Panc1 (cell line): ENCODE measurements at regions not wholly inside any gene's neighbourhood (a gene's known extent, or its start where the extent isn't known, plus 50 kb on each side); places are given as distances from the start of the nearest gene placed in this dataset.

Experiments used
- ATAC-seq: fragments of 200-7000 bp; cut with Tn5 transposase; 2 replicates; pipeline ENCODE4 v1.9.1; 2020; ENCODE audit warnings: mild to moderate bottlenecking, moderate library complexity
- BruUV-seq: library from RNA; stranded (reverse); fragments of 400-500 nt; replicated peaks from 2 replicates; lab custom pipeline; 2021; lab: Mats Ljungman, UMichigan
- CTCF ChIA-PET: fragments of 300-600 bp; sonication (Branson Sonifier 250); formaldehyde crosslinking; loops from one replicate; lab custom pipeline; 2022; ENCODE audit warnings: antibody characterized with exemption; lab: Charles Lee
- POLR2A ChIA-PET: fragments of 300-600 bp; sonication (Branson Sonifier 250); formaldehyde crosslinking; loops from one replicate; lab custom pipeline; 2022; ENCODE audit warnings: antibody characterized with exemption; lab: Charles Lee
- DNase-seq: peaks from one replicate; pipeline ENCODE4 v3.0.0-alpha.2; 2010; ENCODE audit warnings: low read depth, low spot score
- H3K27ac ChIP-seq: 2 replicates; pipeline ENCODE4 v1.5.1; 2011; ENCODE audit warnings: mild to moderate bottlenecking, low read length, inconsistent platforms
- H3K27me3 ChIP-seq: fragments of 200-500 bp; sonication (Bioruptor generic); 2 replicates; pipeline ENCODE4 v1.6.0; 2014; ENCODE audit warnings: low read length, inconsistent platforms; ENCODE audit not compliant: control insufficient read depth, insufficient read depth
- H3K36me3 ChIP-seq: fragments of 200-500 bp; sonication (Bioruptor generic); 2 replicates; pipeline ENCODE4 v1.5.1; 2014; ENCODE audit warnings: inconsistent platforms, mild to moderate bottlenecking, low read length, moderate library complexity; ENCODE audit not compliant: control insufficient read depth, insufficient read depth
- H3K4me1 ChIP-seq: 2 replicates; pipeline ENCODE4 v1.5.1; 2011; ENCODE audit warnings: inconsistent platforms, mild to moderate bottlenecking, low read length, moderate library complexity; ENCODE audit not compliant: control insufficient read depth, insufficient read depth
- H3K4me3 ChIP-seq, 2 experiments: 2 replicates each; pipeline ENCODE4 v1.5.1; 2011 to 2012; ENCODE audit warnings: low read depth in 2 of 2, low read length in 2 of 2, mild to moderate bottlenecking in 2 of 2, inconsistent platforms in 1 of 2, moderate library complexity in 1 of 2
- H3K9me3 ChIP-seq: fragments of 200-500 bp; sonication (Bioruptor generic); 2 replicates; pipeline ENCODE4 v1.5.1; 2014; ENCODE audit warnings: low read depth, mild to moderate bottlenecking, inconsistent platforms, low read length, moderate library complexity; ENCODE audit not compliant: control insufficient read depth, insufficient read depth
- POLR2AphosphoS5 ChIP-seq: IDR thresholded peaks from 2 replicates; pipeline ENCODE4 v1.6.1; 2012; ENCODE audit warnings: mild to moderate bottlenecking, low read depth, low read length, moderate library complexity
- SIN3A ChIP-seq: IDR thresholded peaks from 2 replicates; pipeline ENCODE4 v1.6.1; 2012; ENCODE audit warnings: low read depth, mild to moderate bottlenecking, low read length, moderate library complexity, borderline replicate concordance; ENCODE audit not compliant: insufficient read depth
- TCF7L2 ChIP-seq: IDR thresholded peaks from 2 replicates; pipeline ENCODE4 v1.6.1; 2011; ENCODE audit warnings: mild to moderate bottlenecking, low read depth, low read length, inconsistent platforms
- in situ Hi-C: cut with HindIII; loops from 2 replicates; pipeline ENCODE4 v1.10.0; 2016; ENCODE audit warnings: low sequenced_read_pairs, low pct_unique_long_range_greater_than_20kb
- intact Hi-C: fragments of 100-400 bp; cut with micrococcal nuclease; formaldehyde crosslinking; loops from one replicate; pipeline ENCODE4 v1.10.0; 2022; ENCODE audit not compliant: unreplicated experiment
- TF ChIP-seq, protein P1 (sequence below), 2 experiments: IDR thresholded peaks; 2 replicates each; pipeline ENCODE4 v1.6.1; 2011 to 2012; ENCODE audit warnings: low read depth in 2 of 2, control low read depth in 1 of 2, low read length in 1 of 2, mild to moderate bottlenecking in 1 of 2, moderate library complexity in 1 of 2; ENCODE audit not compliant: insufficient read depth in 1 of 2
- TF ChIP-seq, protein P2 (sequence below): fragments of 450-650 bp; IDR thresholded peaks from 2 replicates; pipeline ENCODE4 v1.5.1; 2017; ENCODE audit warnings: mild to moderate bottlenecking

DNA sequence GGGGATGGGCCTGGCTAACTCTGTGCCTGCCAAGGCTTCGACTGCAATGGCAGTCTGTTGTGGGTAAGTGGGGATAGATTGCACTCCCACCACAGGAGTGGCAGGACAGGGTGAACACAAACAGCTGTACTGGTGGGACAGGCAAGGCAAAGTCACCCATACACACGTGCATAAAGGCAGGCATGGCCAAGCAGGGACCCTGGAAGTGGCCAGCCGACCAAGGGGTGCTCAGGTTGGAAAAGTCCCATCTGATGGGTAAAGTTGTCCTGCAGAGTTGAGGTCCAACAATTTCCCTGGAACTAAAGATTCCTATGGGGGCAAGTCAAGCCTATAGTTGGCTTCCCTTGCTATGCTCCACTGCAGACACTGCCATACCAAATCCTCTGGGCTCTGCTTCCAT is 1961.9 kb upstream of the ADGRL3 start:
- in situ Hi-C loops (no loop called here), intact Hi-C loops (no loop called here)
- Histone ChIP-seq H3K4me1 (no peaks in the 10 kb centered on the region), H3K9me3 (no peaks in the 10 kb centered on the region), H3K27ac (no peak overlapping the region), H3K36me3 (no peaks in the 10 kb centered on the region), H3K4me3 (no peak overlapping the region), H3K27me3 (no peaks in the 10 kb centered on the region)
- ATAC-seq (no peak), DNase-seq (no peak)
- ChIA-PET POLR2A (no interaction called here), CTCF (no interaction called here)
- BruUV-seq: no TSS peak
- TF ChIP-seq TCF7L2 (no peak), POLR2AphosphoS5 (no peak)
- TF ChIP-seq, protein P1, sequence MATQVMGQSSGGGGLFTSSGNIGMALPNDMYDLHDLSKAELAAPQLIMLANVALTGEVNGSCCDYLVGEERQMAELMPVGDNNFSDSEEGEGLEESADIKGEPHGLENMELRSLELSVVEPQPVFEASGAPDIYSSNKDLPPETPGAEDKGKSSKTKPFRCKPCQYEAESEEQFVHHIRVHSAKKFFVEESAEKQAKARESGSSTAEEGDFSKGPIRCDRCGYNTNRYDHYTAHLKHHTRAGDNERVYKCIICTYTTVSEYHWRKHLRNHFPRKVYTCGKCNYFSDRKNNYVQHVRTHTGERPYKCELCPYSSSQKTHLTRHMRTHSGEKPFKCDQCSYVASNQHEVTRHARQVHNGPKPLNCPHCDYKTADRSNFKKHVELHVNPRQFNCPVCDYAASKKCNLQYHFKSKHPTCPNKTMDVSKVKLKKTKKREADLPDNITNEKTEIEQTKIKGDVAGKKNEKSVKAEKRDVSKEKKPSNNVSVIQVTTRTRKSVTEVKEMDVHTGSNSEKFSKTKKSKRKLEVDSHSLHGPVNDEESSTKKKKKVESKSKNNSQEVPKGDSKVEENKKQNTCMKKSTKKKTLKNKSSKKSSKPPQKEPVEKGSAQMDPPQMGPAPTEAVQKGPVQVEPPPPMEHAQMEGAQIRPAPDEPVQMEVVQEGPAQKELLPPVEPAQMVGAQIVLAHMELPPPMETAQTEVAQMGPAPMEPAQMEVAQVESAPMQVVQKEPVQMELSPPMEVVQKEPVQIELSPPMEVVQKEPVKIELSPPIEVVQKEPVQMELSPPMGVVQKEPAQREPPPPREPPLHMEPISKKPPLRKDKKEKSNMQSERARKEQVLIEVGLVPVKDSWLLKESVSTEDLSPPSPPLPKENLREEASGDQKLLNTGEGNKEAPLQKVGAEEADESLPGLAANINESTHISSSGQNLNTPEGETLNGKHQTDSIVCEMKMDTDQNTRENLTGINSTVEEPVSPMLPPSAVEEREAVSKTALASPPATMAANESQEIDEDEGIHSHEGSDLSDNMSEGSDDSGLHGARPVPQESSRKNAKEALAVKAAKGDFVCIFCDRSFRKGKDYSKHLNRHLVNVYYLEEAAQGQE (IDR thresholded peaks at IDR 0.05; ENCODE audit: insufficient read depth in 1 of 2, low read depth in 2 of 2, low read length in 1 of 2): no peak
- TF ChIP-seq, protein P2, sequence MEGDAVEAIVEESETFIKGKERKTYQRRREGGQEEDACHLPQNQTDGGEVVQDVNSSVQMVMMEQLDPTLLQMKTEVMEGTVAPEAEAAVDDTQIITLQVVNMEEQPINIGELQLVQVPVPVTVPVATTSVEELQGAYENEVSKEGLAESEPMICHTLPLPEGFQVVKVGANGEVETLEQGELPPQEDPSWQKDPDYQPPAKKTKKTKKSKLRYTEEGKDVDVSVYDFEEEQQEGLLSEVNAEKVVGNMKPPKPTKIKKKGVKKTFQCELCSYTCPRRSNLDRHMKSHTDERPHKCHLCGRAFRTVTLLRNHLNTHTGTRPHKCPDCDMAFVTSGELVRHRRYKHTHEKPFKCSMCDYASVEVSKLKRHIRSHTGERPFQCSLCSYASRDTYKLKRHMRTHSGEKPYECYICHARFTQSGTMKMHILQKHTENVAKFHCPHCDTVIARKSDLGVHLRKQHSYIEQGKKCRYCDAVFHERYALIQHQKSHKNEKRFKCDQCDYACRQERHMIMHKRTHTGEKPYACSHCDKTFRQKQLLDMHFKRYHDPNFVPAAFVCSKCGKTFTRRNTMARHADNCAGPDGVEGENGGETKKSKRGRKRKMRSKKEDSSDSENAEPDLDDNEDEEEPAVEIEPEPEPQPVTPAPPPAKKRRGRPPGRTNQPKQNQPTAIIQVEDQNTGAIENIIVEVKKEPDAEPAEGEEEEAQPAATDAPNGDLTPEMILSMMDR: no peak

DNA sequence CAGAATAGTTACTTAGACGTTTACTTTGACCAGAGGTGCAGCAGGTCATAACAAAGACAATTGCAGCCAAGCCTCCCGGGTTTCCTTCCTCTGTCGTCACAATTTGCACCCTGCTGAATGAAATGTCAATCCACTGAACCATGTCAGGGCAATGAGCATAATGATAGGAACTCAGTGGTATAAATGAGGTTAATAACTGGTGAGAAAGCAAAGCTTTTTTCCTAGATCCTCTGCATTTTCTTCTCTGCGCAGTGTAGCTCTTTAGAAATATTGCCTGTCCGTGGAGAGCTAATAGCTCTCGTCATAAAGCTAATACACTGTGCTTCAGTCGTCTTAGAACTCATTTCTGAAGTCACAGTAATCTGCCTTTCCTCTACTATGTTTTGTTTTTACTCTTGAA is 1960.1 kb upstream of the ADGRL3 start:
- TF ChIP-seq POLR2AphosphoS5 (no peak), SIN3A (no peak), TCF7L2 (no peak)
- TF ChIP-seq, protein P2: no peak
- TF ChIP-seq, protein P1 (IDR thresholded peaks at IDR 0.05; ENCODE audit: insufficient read depth in 1 of 2, low read depth in 2 of 2, low read length in 1 of 2): no peak
- ATAC-seq (no peak), DNase-seq (no peak)
- ChIA-PET POLR2A (no interaction called here), CTCF (no interaction called here)
- Histone ChIP-seq H3K27me3 (no peaks in the 10 kb centered on the region), H3K27ac (no peak overlapping the region), H3K36me3 (no peaks in the 10 kb centered on the region), H3K4me1 (no peaks in the 10 kb centered on the region), H3K4me3 (no peak overlapping the region), H3K9me3 (no peaks in the 10 kb centered on the region)
- in situ Hi-C loops: no loop called here
- intact Hi-C loops: no loop called here
- BruUV-seq: no TSS peak
